Inferior parietal cortex (tissue), 1 donor: ENCODE measurements at regions not wholly inside any gene's neighbourhood (a gene's known extent, or its start where the extent isn't known, plus 50 kb on each side); places are given as distances from the start of the nearest gene placed in this dataset.

ENCODE experiments used
- DNase-seq: peaks from one replicate; pipeline ENCODE4 v3.0.0-alpha.2; 2016; ENCODE audit errors: extremely low spot score

GRCh38 chr20:50376888-50377459, 133.2 kb upstream of the PTPN1 start:
- DNase-seq, result no peak

GRCh38 chr20:50378170-50379000, 131.8 kb upstream of the PTPN1 start:
- DNase-seq, result no peak

DNA sequence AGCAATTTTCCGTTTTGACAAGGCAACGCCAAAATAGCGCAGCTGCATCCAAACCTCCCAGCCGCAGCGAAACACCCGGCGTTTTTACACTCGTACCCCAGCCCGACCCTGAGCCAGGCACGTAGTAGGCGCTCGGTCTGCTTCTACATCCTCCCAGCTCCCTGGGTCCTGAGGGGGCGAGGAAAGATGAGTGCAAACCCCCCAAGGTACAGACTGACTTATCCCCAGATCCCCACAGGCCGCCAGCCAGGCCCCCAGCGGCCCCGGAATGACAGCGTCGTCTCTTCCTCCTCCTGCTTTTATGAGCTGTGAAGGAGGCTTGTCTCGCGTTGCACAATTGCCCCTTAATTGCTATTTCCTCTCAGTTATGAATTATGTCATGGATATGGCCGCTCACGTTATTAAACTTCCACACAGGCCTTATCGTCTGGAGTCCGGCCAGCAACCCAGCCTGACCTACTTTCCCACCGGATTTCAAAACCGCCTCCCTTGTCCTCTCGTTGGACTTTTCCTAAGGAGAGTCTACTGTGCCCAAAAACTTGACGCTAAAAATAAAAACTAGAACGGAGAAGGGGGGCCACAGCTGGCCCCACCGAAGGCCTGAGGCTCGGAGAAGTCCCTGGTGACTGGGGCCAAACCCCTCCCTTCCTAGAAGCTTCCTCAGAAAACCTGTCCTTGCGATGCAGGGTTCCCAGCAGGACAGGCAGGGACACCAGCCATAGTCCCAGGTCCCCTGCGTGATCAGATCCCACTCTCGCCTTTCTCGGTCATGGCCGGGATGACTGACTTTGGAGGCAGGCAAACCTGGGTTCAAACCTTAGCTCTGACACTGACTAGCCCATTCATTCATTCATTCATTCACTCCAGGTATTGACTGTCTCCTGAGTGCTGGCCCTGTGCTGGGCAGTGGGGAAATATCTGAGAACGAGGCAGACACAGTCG, 130.9 kb upstream of the PTPN1 start:
- no peak for DNase-seq

DNA sequence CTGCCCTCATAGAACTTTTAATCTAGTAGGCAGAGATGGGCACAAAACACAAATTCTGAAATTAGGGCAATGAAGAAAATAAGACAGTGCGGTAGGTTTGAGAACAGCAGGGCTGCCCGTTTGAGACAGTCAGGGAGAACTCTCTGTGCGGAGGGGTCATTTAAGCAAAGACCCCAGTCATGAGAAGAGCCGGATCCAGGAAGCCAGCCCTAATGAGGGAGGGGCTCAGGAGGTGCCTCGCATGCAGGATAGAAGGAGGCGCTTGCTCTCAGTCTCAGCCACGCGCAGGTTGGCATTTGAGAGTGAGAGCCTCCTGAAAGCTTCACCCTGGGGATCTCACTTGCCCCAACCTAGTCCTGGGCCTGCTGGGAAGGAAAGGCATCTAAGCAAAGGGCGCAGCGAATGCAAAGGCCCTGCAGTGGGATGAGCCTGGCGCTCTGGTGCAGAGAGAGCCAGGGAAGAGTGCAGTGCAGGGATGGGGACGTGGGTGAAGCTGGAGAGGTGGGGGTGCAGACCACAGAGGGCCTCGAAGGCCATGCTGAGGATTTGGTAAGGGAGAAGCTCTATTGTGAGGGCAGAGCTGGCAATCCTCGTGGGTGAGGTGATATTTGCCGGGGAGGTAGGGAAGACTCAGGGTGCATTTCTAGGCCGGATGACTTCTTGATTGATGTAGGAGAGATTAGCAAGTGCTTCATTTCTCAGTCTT, 130.0 kb upstream of the PTPN1 start:
- DNase-seq, result no peak

DNA sequence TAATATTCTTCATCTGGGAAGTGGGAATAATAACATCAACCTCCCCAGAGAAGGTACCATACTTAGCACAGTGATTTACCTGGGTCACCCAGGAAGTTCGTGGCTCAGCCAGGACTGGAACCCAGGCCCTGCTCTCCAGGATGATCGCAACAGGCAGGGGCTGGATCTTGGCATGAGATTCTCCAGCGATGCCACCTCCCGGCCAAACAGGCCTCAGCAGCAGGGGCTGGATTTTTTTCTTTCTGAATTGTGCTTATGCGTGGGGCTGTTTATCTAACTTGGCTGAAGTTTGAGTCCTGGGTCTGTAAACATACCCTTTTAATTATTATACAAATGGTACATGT, 129.5 kb upstream of the PTPN1 start:
- DNase-seq, result no peak

DNA sequence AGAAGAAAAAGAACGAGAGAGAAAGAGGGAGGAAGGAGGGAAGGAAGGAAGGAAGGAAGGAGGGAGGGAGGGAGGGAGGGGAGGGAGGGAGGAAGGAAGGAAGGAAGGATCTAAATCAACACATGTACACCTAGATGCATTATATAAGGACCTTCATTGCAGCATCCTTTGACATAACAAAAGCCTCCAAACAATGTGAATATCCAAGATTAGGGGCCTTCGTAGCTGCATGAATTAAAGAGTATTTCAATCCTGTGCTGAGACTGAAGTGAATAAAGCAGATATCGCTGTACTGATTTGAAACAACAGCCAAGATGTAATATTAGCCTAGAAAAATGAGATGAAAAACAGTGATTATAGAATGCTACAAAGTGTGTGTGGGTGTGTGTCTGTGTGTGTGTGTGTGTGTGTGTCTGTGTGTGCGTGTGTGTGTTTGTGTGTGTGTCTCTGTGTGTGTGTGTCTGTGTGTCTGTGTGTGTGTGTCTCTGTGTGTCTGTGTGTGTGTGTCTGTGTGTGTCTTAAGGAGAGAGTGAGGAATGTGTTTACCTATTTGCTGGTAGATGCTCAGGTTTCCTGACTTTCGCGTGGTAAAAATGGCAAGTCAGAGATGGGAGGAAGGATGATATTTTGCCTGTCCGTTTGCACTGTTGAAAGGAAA, 129.0 kb upstream of the PTPN1 start:
- DNase-seq, result no peak

DNA sequence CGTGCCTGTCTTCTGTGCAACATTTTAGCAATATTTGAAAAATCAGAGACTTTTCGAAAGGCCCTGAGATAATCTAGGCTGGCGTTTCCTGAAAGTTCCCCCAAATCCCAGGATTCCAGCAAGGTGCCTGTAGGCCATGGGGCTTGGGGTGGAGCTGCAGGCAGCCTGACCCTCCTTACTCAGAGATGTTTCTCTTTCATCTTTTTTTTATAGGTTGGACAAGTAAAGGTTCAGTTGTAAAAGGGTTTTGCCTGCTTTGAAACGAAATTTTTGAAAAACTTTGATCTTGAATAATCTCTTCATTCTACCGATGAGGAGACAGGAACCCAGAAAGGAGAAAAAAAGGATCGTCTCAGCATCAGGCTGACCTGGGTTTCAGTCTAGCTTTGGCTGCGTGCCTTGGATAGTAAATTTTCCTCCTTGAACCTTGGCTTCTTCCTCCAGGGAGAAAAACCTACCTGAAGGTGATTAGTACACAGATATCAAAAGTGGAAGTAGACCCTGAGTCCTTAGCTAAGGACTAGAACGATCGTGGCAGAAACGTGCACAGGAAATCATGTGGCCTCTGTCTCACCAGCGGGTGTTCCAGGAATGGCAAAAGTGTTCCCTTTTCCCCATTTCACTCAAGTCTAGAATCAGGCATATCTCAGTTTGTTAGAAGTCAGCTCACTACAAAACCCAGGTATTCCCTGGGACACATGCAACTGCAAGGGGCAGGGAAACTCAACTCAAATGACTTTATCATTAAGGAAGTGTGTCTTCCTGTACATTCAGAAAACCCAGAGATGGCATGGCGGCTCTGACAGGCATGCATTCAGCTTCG, 128.2 kb upstream of the PTPN1 start:
- no peak for DNase-seq

GRCh38 chr20:50385733-50386640, 124.2 kb upstream of the PTPN1 start:
- DNase-seq, result no peak

DNA sequence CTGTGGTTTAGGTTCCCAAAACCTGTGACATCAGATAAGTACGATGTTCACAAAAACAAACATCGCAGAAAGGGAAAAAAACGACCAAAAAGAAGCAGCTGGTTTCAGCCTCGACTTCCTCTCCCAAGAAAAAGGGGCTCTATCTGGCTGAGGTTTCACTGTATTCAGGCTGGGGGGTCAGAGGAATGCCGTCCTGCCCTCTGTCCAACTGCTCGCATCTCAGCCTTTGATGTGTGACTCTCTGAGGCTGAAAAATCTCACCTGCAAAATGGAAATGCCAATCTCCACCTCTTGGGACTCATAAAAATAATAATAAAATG, 123.6 kb upstream of the PTPN1 start:
- DNase-seq, result no peak

DNA sequence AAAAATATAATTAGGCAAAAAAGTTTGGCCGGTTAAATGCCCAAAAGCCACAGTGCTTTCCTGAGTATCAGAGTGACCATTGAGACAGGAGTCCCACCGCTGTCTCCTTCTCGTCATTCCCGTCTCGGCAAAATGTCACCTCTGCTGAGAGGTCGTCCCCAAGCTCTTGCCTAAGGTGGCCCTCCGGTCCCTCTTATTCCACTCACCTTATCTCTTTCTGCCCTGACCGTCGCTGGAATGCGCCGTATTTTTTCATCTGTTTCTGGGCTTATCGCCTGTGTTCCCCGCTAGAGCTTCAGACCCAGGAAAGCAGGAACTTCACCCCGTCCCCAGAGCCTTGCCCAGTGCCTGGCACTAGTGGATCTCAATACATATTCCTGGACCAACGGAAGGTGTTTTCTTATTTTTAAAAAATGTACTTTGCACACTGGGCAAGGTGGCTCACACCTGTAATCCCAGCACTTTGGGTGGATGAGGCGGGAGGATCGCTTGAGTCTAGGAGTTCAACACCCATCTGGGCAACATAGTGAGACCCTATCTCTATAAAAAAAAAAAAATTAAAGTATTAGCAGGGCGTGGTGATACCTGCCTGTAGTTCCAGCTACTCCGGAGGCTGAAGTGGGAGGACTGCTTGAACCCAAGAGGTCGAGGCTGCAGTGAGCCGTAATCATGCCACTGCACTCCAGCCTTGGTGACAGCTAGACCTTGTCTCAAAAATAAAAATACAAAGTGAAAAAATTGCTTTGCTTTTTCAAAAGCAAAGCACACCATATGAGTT, 122.8 kb upstream of the PTPN1 start:
- DNase-seq, result no peak

DNA sequence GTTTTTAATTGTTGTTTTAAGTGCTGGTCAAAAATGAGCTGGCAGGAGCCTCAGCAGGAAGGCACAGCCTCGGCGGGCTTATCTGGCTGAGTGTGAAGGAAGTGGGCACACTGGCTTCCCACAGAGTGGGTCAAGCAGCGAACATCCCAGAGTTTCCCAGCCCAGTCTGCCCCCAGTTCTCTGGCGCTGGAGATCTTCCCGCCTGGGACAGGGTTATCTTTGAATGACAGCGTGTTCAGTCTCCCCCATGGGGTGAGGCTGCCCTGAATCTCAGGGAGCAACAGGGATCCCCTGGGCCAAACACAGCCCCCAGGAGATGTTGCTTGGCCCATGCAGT, 122.2 kb upstream of the PTPN1 start:
- no peak for DNase-seq

- DNase-seq, result no peak
These were observed 121.3 kb upstream of the PTPN1 start for GRCh38 chr20:50388733-50389437.

- no peak for DNase-seq
These were observed 120.8 kb upstream of the PTPN1 start for GRCh38 chr20:50389438-50389807.

DNA sequence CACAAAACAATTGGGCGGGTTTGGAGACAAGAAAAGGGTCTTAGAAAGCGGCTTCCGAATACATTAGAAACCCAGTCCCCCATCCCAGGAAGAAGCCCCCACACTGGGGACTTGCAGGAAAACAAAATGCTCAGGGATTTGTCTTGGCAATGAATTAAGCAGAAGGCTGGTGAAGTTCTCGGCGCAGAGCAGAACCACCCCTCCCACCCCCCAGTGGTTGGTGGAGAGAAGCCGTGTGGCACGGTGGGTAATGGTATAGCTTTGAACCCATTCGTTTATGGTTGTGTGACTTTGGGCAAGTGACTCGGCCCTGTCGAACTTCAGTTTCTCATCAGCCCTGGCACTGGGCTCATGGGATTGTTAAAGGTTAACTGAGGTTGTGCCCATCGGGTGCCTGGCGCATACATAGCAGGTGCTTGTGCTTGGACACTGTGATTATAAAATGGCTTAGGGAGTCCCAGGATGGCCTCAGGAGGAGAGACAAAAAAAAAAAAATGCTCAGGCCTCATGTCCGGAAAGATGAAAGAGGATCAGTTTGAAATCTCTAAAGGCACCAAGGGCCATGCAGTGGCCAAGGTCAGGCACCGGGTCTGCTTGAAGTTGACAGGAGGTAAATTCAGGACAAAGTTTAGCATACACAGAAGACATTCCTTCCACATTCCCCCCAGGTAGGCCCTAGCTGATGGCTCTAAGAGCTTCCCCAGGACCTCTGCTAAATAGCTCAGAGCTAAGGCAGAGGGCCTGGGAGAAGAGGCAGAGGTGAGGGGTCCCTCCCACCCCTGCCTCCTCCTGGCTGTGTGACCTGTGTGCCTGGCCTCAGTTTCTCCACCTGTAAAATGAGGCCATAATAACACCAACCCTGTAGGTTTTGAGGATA, 120.1 kb upstream of the PTPN1 start:
- DNase-seq, result no peak

- no peak for DNase-seq
These were observed 119.3 kb upstream of the PTPN1 start for GRCh38 chr20:50390685-50391443.

DNA sequence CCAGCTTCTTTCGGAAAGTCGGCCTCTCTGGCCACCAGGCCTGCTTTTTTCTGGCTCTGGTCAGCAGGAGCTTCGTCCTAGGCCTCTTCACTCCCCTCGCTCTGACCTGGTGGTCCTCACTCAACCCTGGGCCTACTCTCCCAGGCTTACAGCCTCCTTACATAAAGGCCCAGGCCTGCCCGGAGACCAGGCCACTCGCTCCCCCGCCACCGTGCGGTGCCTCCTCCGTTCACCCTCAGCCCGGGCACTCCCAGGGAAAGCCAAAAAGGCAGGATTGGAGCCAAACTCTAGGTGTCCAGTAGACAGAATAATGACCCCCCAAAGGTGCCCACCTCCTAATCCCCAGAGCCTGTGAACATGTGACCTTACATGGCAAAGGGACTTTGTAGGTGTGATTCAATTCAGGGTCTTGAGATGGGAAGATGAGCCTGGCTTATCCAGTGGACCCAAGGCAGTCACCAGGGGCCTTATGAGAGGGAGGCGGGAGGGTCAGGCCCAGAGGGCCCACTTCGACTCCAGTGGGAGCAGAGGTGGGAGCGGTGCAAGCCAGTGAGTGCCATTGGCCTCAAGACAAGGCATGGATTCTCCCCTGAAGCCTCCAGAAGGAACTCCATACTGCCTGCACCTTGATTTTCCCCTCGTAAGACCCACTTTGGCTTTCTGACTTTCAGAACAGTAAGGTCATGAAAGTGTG, 118.6 kb upstream of the PTPN1 start:
- no peak for DNase-seq
